ENCODE measurements at regions not wholly inside any gene's neighbourhood (a gene's known extent, or its start where the extent isn't known, plus 50 kb on each side); places are given as distances from the start of the nearest gene placed in this dataset.
A peak's percentile ranks its signal among the peaks of the same experiment; 100 is the strongest.

DNA sequence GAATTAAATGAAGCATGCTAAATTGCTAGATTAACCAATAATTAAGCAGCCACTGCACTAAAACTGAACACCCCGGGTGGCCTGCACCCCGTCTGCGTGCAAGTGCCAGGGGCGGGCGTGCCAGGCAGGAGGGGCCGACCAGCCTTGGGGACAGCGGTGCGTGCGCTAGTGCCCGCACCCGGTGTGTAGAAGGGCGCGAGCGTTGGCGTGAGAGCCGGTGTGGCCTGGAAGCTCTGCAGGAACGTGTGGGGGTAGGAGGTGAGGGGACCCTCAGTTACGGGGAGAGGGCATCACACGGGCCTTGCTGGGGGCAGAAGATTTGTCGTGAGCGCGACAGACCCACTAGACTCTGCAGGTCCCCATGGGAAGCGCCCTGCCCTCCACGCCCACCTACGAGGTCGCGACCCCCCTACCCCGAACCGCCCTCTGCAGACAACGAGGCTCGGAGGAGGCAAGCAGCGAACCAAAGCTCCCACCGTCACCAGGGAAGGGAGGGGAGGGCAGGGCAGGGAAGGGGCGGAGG lies 105.8 kb downstream of the FAM53A start:
- WGBS, 2 donors = 12 to 31% methylated on average over 33 to 34 of the region's 34 CpGs
- TF ChIP-seq POLR2A (IDR thresholded peaks at IDR 0.05) (no peak), POLR2AphosphoS5 (IDR thresholded peaks at IDR 0.05) (no peak), EP300 (IDR thresholded peaks at IDR 0.05) (no peak)
- TF ChIP-seq, protein P1, sequence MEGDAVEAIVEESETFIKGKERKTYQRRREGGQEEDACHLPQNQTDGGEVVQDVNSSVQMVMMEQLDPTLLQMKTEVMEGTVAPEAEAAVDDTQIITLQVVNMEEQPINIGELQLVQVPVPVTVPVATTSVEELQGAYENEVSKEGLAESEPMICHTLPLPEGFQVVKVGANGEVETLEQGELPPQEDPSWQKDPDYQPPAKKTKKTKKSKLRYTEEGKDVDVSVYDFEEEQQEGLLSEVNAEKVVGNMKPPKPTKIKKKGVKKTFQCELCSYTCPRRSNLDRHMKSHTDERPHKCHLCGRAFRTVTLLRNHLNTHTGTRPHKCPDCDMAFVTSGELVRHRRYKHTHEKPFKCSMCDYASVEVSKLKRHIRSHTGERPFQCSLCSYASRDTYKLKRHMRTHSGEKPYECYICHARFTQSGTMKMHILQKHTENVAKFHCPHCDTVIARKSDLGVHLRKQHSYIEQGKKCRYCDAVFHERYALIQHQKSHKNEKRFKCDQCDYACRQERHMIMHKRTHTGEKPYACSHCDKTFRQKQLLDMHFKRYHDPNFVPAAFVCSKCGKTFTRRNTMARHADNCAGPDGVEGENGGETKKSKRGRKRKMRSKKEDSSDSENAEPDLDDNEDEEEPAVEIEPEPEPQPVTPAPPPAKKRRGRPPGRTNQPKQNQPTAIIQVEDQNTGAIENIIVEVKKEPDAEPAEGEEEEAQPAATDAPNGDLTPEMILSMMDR (IDR thresholded peaks at IDR 0.05) = no peak
- Histone ChIP-seq H3K4me1 (peaks cover 0 to 26% (median 24%) of the 10 kb centered on the region in 4 donors), H3K27me3 (peaks cover 6 to 33% (median 28%) of the 10 kb centered on the region in 3 donors), H3K9me3 (no peaks in the 10 kb centered on the region), H3K36me3 (no peaks in the 10 kb centered on the region), H3K27ac (no peak overlapping the region), H3K4me3 (peak overlapping the region in 2 of 4 donors; percentile 61 to 73)
- peak; percentile 66 for DNase-seq
- intact Hi-C loops (cut with DNase I) = no loop called here

DNA sequence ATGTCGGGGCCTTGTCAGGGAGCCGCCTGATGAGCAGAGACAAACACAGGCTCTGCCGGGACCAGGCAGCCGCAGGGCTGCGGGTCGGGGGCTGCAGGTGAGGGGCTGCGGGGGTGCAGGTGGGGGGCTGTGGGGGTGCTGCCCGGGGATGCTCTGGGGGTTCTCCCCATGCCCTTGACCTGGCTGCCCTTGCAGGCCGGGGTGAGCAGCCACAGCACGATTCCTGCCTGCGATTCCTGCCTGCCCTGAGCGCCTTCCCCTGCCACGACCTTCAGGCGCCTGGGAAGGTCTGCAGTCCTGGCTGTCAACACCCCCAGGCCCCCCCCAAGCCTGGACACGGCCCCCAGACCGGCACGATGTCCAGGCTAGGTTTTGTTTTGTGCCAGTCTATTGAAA lies 106.3 kb downstream of the FAM53A start:
- Histone ChIP-seq H3K27me3 (peaks cover 6 to 33% (median 28%) of the 10 kb centered on the region in 3 donors), H3K4me3 (no peak overlapping the region), H3K9me3 (no peaks in the 10 kb centered on the region), H3K36me3 (no peaks in the 10 kb centered on the region), H3K27ac (no peak overlapping the region), H3K4me1 (peaks cover 0 to 26% (median 24%) of the 10 kb centered on the region in 4 donors)
- peak; percentile 45 for DNase-seq
- intact Hi-C loops (cut with DNase I) = no loop called here
- 41 to 58% methylated on average over 17 of the region's 17 CpGs for WGBS, 2 donors
- no peak for TF ChIP-seq EP300 (IDR thresholded peaks at IDR 0.05)
- no peak for TF ChIP-seq POLR2AphosphoS5 (IDR thresholded peaks at IDR 0.05)

DNA sequence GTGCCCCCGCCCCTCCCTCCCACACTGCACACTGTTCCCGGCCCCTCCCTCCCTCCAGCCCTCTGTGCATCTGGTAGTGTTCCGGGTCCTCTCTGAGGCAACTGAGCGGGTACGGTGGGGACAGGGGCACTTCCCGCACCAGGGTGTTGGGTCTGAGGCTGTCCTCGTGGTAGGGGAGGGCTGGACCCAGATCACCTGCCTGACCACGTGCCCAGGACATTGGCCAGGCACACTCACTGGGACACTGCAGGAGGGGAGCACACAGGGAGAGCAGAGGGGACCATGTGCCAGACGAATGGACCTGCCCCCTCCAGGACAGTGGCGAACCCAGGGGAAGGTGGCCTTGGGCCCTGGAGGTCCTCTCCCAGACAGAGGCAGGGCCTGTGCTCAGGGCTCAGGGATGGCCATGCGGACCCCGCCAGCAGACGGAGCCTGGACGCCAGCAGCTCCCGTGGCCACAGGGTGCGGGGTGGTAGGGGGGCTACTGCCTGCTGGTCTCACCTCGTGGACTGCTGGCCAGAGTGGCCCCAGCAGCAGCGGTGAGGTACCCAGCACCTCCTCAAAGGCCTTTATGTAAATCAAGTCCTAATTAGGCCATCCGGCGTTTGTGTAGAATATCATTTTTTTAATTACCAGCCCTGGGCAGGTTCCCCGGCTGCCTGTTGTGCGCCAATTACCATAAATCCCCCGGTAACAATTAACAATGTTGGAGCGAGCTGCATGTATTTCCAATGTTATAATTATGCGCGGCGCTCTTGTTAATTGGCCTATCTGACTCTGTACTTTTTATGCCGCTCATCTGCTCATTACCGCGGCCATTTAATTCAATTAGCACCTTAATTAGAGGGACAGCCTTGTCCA lies 106.9 kb downstream of the FAM53A start:
- H3K27ac ChIP-seq = no peak overlapping the region
- intact Hi-C loops (cut with DNase I) = no loop called here
- no peaks in the 10 kb centered on the region for H3K9me3 ChIP-seq
- no peak overlapping the region for H3K4me3 ChIP-seq
- WGBS, 2 donors = 72 to 80% methylated on average over 30 of the region's 30 CpGs
- peaks cover 0 to 26% (median 24%) of the 10 kb centered on the region in 4 donors for H3K4me1 ChIP-seq
- no peaks in the 10 kb centered on the region for H3K36me3 ChIP-seq
- peaks cover 6 to 33% (median 28%) of the 10 kb centered on the region in 3 donors for H3K27me3 ChIP-seq
- TF ChIP-seq EP300 (IDR thresholded peaks at IDR 0.05) (no peak), POLR2AphosphoS5 (IDR thresholded peaks at IDR 0.05) (no peak), POLR2A (IDR thresholded peaks at IDR 0.05) (no peak)
- TF ChIP-seq, protein P1 (IDR thresholded peaks at IDR 0.05) = no peak
- DNase-seq = peak; percentile 54

DNA sequence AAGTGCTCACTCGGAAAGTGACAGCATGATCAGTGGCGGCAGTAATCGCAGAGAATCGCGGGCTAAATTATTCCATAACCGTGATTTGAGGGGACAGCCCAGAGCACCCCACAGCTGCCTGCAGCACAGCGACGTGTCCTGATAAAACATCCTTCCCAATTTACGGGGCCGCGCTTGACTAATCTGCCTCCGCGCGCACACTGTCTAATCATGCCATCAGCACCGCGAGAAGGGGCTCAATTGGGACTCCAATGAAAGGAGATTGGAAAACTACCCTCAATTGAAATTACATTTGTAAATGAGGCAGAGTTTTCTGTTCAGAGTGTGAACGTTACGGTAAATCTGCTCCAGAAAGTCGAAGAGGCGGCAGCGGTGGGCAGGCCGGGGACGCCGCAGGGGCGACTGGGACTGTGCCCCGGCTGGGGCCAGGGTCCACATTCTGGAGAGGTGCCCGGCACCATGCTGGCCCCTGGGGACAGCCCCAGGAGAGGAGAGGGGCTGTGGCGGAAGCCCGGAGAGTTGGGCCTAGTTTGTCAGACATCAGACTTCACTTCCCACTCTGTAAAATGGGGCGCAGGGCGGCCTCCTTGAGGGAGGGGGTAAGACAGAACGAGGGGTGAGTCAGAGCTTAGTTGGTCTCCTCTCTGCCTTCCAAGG lies 107.7 kb downstream of the FAM53A start:
- TF ChIP-seq EP300 (IDR thresholded peaks at IDR 0.05) = no peak
- no peak for TF ChIP-seq POLR2A (IDR thresholded peaks at IDR 0.05)
- TF ChIP-seq, protein P1 (IDR thresholded peaks at IDR 0.05) = no peak
- TF ChIP-seq POLR2AphosphoS5 (IDR thresholded peaks at IDR 0.05) = no peak
- peaks cover 6 to 33% (median 28%) of the 10 kb centered on the region in 3 donors for H3K27me3 ChIP-seq
- DNase-seq = no peak
- no peaks in the 10 kb centered on the region for H3K36me3 ChIP-seq
- H3K4me3 ChIP-seq = no peak overlapping the region
- H3K4me1 ChIP-seq = peaks cover 0 to 26% (median 24%) of the 10 kb centered on the region in 4 donors
- 89 to 92% methylated on average over 32 of the region's 32 CpGs for WGBS, 2 donors
- intact Hi-C loops (cut with DNase I) = no loop called here
- H3K9me3 ChIP-seq = no peaks in the 10 kb centered on the region
- no peak overlapping the region for H3K27ac ChIP-seq
